ENCODE measurements at regions not wholly inside any gene's neighbourhood (a gene's known extent, or its start where the extent isn't known, plus 50 kb on each side); places are given as distances from the start of the nearest gene placed in this dataset.

GRCh38 chr5:119745976-119746375, 116.6 kb downstream of the FAM170A start:
- Histone ChIP-seq H3K4me1 (ENCODE audit: insufficient read depth, low read length, poor library complexity, severe bottlenecking) (no peaks in the 10 kb centered on the region), H3K36me3 (ENCODE audit: insufficient read depth, low read length, poor library complexity, severe bottlenecking) (no peaks in the 10 kb centered on the region), H3K4me3 (ENCODE audit: low read depth, low read length, poor library complexity, severe bottlenecking) (no peak overlapping the region), H3K9me3 (ENCODE audit: low read depth, low read length, poor library complexity, severe bottlenecking) (no peaks in the 10 kb centered on the region), H3K27me3 (replicated peaks; ENCODE audit: insufficient read depth, low read depth, low read length, poor library complexity) (peaks cover 4% of the 10 kb centered on the region), H3K27ac (ENCODE audit: low read depth, low read length, poor library complexity, severe bottlenecking) (no peak overlapping the region)
- ChIA-PET CTCF (no interaction called here), POLR2A (ENCODE audit: low non-redundant PET) (no interaction called here)
- no TSS peak for BruUV-seq (replicated peaks)
- intact Hi-C loops (cut with micrococcal nuclease; ENCODE audit: unreplicated experiment), result loop anchor here (2.0 kb wide), 1 partner anchor 275 kb away; no protein-coding TSS in a partner anchor
- no peak for DNase-seq (ENCODE audit: low spot score)
- no peak for TF ChIP-seq EZH2 (IDR thresholded peaks at IDR 0.05; ENCODE audit: borderline replicate concordance, low read depth, low read length, poor library complexity, severe bottlenecking)

- H3K4me3 ChIP-seq (ENCODE audit: low read depth, low read length, poor library complexity, severe bottlenecking), result no peak overlapping the region
- no peak for DNase-seq (ENCODE audit: low spot score)
- H3K27me3 ChIP-seq (replicated peaks; ENCODE audit: insufficient read depth, low read depth, low read length, poor library complexity), result no peaks in the 10 kb centered on the region
- H3K36me3 ChIP-seq (ENCODE audit: insufficient read depth, low read length, poor library complexity, severe bottlenecking), result no peaks in the 10 kb centered on the region
- H3K4me1 ChIP-seq (ENCODE audit: insufficient read depth, low read length, poor library complexity, severe bottlenecking), result no peaks in the 10 kb centered on the region
- ChIA-PET POLR2A (ENCODE audit: low non-redundant PET) (no interaction called here), CTCF (no interaction called here)
- H3K27ac ChIP-seq (ENCODE audit: low read depth, low read length, poor library complexity, severe bottlenecking), result no peak overlapping the region
- no TSS peak for BruUV-seq (replicated peaks)
- TF ChIP-seq CTCF (conservative IDR thresholded peaks at IDR 0.05; ENCODE audit: low read depth, low read length), result no peak
- H3K9me3 ChIP-seq (ENCODE audit: low read depth, low read length, poor library complexity, severe bottlenecking), result no peaks in the 10 kb centered on the region
- intact Hi-C loops (cut with micrococcal nuclease; ENCODE audit: unreplicated experiment), result no loop called here
These were observed 117.6 kb downstream of the FAM170A start for GRCh38 chr5:119746984-119747383.

- CTCF ChIA-PET, result no interaction called here
These were observed 121.8 kb downstream of the FAM170A start for GRCh38 chr5:119750887-119751733.

More at GRCh38 chr5:119750887-119751733, 121.8 kb downstream of the FAM170A start:
- H3K27ac ChIP-seq (ENCODE audit: low read depth, low read length, poor library complexity, severe bottlenecking), result no peak overlapping the region
- POLR2A ChIA-PET (ENCODE audit: low non-redundant PET), result no interaction called here
- H3K9me3 ChIP-seq (ENCODE audit: low read depth, low read length, poor library complexity, severe bottlenecking), result no peaks in the 10 kb centered on the region
- H3K27me3 ChIP-seq (replicated peaks; ENCODE audit: insufficient read depth, low read depth, low read length, poor library complexity), result no peaks in the 10 kb centered on the region
- no peaks in the 10 kb centered on the region for H3K36me3 ChIP-seq (ENCODE audit: insufficient read depth, low read length, poor library complexity, severe bottlenecking)
- no peaks in the 10 kb centered on the region for H3K4me1 ChIP-seq (ENCODE audit: insufficient read depth, low read length, poor library complexity, severe bottlenecking)
- no TSS peak for BruUV-seq (replicated peaks)
- intact Hi-C loops (cut with micrococcal nuclease; ENCODE audit: unreplicated experiment), result no loop called here
- TF ChIP-seq EZH2 (IDR thresholded peaks at IDR 0.05; ENCODE audit: borderline replicate concordance, low read depth, low read length, poor library complexity, severe bottlenecking) (no peak), CTCF (conservative IDR thresholded peaks at IDR 0.05; ENCODE audit: low read depth, low read length) (no peak)
- no peak for DNase-seq (ENCODE audit: low spot score)
- no peak overlapping the region for H3K4me3 ChIP-seq (ENCODE audit: low read depth, low read length, poor library complexity, severe bottlenecking)
